ENCODE measurements at regions not wholly inside any gene's neighbourhood (a gene's known extent, or its start where the extent isn't known, plus 50 kb on each side); places are given as distances from the start of the nearest gene placed in this dataset.

- no peak for DNase-seq
Measured at GRCh38 chr4:179941911-179942310, 2301.3 kb upstream of the TENM3 start.

- DNase-seq = no peak
Measured at GRCh38 chr4:179976777-179977176, 2266.4 kb upstream of the TENM3 start.

GRCh38 chr4:179977378-179977777, 2265.8 kb upstream of the TENM3 start:
- no peak for DNase-seq

GRCh38 chr4:179981161-179981560, 2262.0 kb upstream of the TENM3 start:
- no peak for DNase-seq

- DNase-seq = no peak
Measured at GRCh38 chr4:179989975-179990374, 2253.2 kb upstream of the TENM3 start.

GRCh38 chr4:180009316-180009715, 2233.9 kb upstream of the TENM3 start:
- DNase-seq = no peak

GRCh38 chr4:180028682-180029081, 2214.5 kb upstream of the TENM3 start:
- peak; percentile 21 for DNase-seq

- no peak for DNase-seq
Measured at GRCh38 chr4:180031330-180031729, 2211.9 kb upstream of the TENM3 start.

- DNase-seq = no peak
Measured at GRCh38 chr4:180041576-180041975, 2201.6 kb upstream of the TENM3 start.

GRCh38 chr4:180052629-180053028, 2190.6 kb upstream of the TENM3 start:
- DNase-seq = no peak

- no peak for DNase-seq
Measured at GRCh38 chr4:180054291-180054690, 2188.9 kb upstream of the TENM3 start.

GRCh38 chr4:180057299-180057721, 2185.9 kb upstream of the TENM3 start:
- DNase-seq = no peak

- DNase-seq = peak; percentile 25
Measured at GRCh38 chr4:180057891-180058671, 2185.1 kb upstream of the TENM3 start.

- DNase-seq = peak; percentile 23
Measured at GRCh38 chr4:180058691-180059215, 2184.4 kb upstream of the TENM3 start.

- DNase-seq = peak; percentile 26
Measured at GRCh38 chr4:180059216-180059881, 2183.9 kb upstream of the TENM3 start.

GRCh38 chr4:180060159-180060889, 2182.9 kb upstream of the TENM3 start:
- DNase-seq = no peak

GRCh38 chr4:180081072-180081471, 2162.1 kb upstream of the TENM3 start:
- DNase-seq = no peak

GRCh38 chr4:180084561-180084960, 2158.6 kb upstream of the TENM3 start:
- no peak for DNase-seq

GRCh38 chr4:180086480-180087190, 2156.6 kb upstream of the TENM3 start:
- no peak for DNase-seq

GRCh38 chr4:180098586-180098985, 2144.6 kb upstream of the TENM3 start:
- DNase-seq = no peak

- DNase-seq = no peak
Measured at GRCh38 chr4:180099957-180100356, 2143.2 kb upstream of the TENM3 start.

GRCh38 chr4:180100433-180101344, 2142.5 kb upstream of the TENM3 start:
- DNase-seq = no peak

All from stimulated activated CD8-positive, alpha-beta memory T cell treated with anti-CD3 and anti-CD28 coated beads, Interleukin-4, amount 100 ng/mL, for 48 hours (primary cell).